Keratinocyte (primary cell): ENCODE measurements at regions not wholly inside any gene's neighbourhood (a gene's known extent, or its start where the extent isn't known, plus 50 kb on each side); places are given as distances from the start of the nearest gene placed in this dataset.
A peak's percentile ranks its signal among the peaks of the same experiment; 100 is the strongest.

Experiments
- EZH2 ChIP-seq: IDR thresholded peaks from one replicate; pipeline ENCODE4 v1.6.1; 2012; ENCODE audit warnings: inconsistent platforms, mild to moderate bottlenecking, low read length, moderate library complexity
- TF ChIP-seq, protein P1 (sequence below), 3 experiments: IDR thresholded peaks in 1 of 3; conservative IDR thresholded peaks in 1 of 3; optimal IDR thresholded peaks in 1 of 3; 2 replicates in 2 of 3; 3 replicates in 1 of 3; pipeline versions ENCODE3 to v1.5.1; 2011; ENCODE audit warnings: low read length in 3 of 3, mild to moderate bottlenecking in 3 of 3, moderate library complexity in 2 of 3, control low read depth in 1 of 3, inconsistent platforms in 1 of 3; ENCODE audit not compliant: insufficient read depth in 2 of 3; ENCODE audit errors: extremely low read depth in 1 of 3

DNA sequence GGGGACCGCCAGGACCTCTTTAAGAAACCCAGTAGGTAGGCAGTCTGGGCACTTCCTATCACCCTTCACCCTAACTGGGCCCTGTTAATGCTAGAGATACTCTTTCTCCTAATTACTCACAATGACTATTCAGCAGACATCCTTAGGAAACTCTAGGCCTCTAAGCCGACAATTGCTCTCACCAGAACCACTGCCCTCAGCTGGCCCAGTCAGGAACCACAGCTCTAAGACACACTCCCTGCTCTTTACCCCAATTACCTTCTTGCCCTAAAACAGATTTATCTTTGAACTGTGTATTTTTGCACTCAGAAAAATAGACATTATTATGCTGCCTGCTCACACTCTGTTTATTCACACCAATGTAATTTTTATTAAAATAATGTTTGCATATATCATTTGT lies 432.6 kb upstream of the SLC30A5 start:
- TF ChIP-seq, protein P1, sequence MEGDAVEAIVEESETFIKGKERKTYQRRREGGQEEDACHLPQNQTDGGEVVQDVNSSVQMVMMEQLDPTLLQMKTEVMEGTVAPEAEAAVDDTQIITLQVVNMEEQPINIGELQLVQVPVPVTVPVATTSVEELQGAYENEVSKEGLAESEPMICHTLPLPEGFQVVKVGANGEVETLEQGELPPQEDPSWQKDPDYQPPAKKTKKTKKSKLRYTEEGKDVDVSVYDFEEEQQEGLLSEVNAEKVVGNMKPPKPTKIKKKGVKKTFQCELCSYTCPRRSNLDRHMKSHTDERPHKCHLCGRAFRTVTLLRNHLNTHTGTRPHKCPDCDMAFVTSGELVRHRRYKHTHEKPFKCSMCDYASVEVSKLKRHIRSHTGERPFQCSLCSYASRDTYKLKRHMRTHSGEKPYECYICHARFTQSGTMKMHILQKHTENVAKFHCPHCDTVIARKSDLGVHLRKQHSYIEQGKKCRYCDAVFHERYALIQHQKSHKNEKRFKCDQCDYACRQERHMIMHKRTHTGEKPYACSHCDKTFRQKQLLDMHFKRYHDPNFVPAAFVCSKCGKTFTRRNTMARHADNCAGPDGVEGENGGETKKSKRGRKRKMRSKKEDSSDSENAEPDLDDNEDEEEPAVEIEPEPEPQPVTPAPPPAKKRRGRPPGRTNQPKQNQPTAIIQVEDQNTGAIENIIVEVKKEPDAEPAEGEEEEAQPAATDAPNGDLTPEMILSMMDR (optimal IDR thresholded peaks at IDR 0.05 in 1 of 3, IDR thresholded peaks at IDR 0.05 in 1 of 3, conservative IDR thresholded peaks at IDR 0.05 in 1 of 3; ENCODE audit: extremely low read depth in 1 of 3, insufficient read depth in 2 of 3, low read length in 3 of 3) = peak; percentile 49 to 66 (median 62)
- no peak for TF ChIP-seq EZH2
